ENCODE measurements at regions not wholly inside any gene's neighbourhood (a gene's known extent, or its start where the extent isn't known, plus 50 kb on each side); places are given as distances from the start of the nearest gene placed in this dataset.
"Not testable (repeated sequence)": the region's sequence is repeated elsewhere in the genome, so short reads cannot be mapped to it uniquely, and the experiment has no call there.

DNA sequence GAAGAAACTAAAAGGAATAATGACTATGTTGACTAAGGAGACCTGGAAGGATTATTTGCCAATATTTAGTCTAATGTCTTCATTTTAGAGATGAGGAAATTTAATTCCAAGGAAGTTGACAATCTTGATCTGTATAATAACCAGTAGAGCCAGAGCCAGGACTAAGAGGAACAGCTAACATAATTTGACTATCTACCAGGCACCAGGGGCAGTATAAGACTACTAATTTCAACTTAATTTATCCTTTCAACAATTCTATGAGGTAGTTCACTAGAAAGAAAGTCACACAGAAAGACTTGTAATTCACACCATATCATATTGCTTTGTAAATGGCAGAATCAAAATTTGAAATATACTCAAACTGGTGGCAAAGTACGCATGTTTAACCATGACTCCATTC, 273.0 kb upstream of the STXBP5 start (continued):
- TF ChIP-seq, protein P1, sequence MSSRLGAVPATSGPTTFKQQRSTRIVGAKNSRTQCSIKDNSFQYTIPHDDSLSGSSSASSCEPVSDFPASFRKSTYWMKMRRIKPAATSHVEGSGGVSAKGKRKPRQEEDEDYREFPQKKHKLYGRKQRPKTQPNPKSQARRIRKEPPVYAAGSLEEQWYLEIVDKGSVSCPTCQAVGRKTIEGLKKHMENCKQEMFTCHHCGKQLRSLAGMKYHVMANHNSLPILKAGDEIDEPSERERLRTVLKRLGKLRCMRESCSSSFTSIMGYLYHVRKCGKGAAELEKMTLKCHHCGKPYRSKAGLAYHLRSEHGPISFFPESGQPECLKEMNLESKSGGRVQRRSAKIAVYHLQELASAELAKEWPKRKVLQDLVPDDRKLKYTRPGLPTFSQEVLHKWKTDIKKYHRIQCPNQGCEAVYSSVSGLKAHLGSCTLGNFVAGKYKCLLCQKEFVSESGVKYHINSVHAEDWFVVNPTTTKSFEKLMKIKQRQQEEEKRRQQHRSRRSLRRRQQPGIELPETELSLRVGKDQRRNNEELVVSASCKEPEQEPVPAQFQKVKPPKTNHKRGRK (CRISPR knock-in tag; IDR thresholded peaks at IDR 0.05; ENCODE audit: borderline replicate concordance): no peak

DNA sequence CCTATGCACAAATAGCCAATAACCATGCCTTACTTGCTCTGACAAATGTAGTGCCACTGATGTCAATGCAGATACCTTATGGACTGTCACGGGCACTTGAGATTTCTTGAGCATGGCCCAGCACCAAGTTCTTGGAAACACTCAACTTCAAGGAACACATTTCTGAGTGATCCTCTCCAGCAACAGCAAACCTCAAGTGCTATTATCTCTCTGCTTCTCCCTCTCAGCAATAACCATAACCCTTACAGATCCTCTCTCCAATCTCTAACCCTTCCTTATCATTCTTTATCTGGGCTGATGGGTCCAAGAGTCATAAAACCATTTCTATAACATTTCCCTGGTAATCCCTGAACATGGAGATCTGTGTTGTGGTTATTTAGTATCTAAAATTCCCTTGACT, 266.9 kb upstream of the STXBP5 start:
- H3K27me3 Mint-ChIP-seq (ENCODE audit: low read depth): no peaks in the 10 kb centered on the region
- CTCF ChIA-PET: no interaction called here
- no peak overlapping the region for H3K4me3 Mint-ChIP-seq
- peaks cover 16% of the 10 kb centered on the region for H3K9me3 Mint-ChIP-seq
- ATAC-seq (no peak), DNase-seq (ENCODE audit: low spot score) (no peak)
- H3K4me1 Mint-ChIP-seq: peaks cover 2% of the 10 kb centered on the region; the same call in 1 of the 2 replicates
- POLR2A ChIA-PET: no interaction called here
- TF ChIP-seq CBFB (CRISPR knock-in tag; IDR thresholded peaks at IDR 0.05; ENCODE audit: low read depth) (no peak), NR3C1 (CRISPR knock-in tag; conservative IDR thresholded peaks at IDR 0.05; ENCODE audit: low read depth) (no peak)
- TF ChIP-seq, protein P2, sequence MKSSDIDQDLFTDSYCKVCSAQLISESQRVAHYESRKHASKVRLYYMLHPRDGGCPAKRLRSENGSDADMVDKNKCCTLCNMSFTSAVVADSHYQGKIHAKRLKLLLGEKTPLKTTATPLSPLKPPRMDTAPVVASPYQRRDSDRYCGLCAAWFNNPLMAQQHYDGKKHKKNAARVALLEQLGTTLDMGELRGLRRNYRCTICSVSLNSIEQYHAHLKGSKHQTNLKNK (CRISPR knock-in tag; IDR thresholded peaks at IDR 0.05): no peak
- no peaks in the 10 kb centered on the region for H3K36me3 Mint-ChIP-seq
- H3K27ac Mint-ChIP-seq: no peak overlapping the region

DNA sequence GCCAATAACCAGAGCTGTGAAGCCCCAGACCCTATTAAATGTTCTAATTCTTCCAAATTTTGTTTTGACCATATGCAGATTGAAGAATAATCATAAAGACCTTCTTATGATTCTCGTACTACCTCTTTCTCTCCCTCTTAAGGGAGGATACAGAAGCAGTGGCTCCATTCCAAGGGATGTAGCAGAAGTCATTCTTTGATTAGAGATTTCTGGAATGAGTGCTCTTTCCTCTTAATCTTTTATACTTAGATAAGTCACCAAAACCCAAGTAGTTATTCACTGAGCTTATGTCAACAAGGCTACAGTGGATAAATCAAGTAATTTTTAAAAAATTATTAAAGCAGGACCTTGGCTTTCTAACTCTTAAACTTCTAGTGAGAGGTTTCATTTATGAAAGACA, 266.0 kb upstream of the STXBP5 start:
- DNase-seq (ENCODE audit: low spot score): no peak
- no peak overlapping the region for H3K4me3 Mint-ChIP-seq
- H3K27ac Mint-ChIP-seq: no peak overlapping the region
- peaks cover 2% of the 10 kb centered on the region; the same call in 1 of the 2 replicates for H3K4me1 Mint-ChIP-seq
- no peak for ATAC-seq
- POLR2A ChIA-PET: no interaction called here
- H3K9me3 Mint-ChIP-seq: peaks cover 18% of the 10 kb centered on the region
- no peaks in the 10 kb centered on the region for H3K27me3 Mint-ChIP-seq (ENCODE audit: low read depth)
- TF ChIP-seq, protein P3, sequence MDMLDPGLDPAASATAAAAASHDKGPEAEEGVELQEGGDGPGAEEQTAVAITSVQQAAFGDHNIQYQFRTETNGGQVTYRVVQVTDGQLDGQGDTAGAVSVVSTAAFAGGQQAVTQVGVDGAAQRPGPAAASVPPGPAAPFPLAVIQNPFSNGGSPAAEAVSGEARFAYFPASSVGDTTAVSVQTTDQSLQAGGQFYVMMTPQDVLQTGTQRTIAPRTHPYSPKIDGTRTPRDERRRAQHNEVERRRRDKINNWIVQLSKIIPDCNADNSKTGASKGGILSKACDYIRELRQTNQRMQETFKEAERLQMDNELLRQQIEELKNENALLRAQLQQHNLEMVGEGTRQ (CRISPR knock-in tag; IDR thresholded peaks at IDR 0.05): no peak
- no peak for TF ChIP-seq ZNF263 (CRISPR knock-in tag; IDR thresholded peaks at IDR 0.05; ENCODE audit: low read depth)
- no peak for TF ChIP-seq ZNF219 (CRISPR knock-in tag; IDR thresholded peaks at IDR 0.05; ENCODE audit: borderline replicate concordance)
- no peak for TF ChIP-seq SMAD4 (CRISPR knock-in tag; IDR thresholded peaks at IDR 0.05)
- no peak for TF ChIP-seq CREM (CRISPR knock-in tag; IDR thresholded peaks at IDR 0.05)
- TF ChIP-seq, protein P4, sequence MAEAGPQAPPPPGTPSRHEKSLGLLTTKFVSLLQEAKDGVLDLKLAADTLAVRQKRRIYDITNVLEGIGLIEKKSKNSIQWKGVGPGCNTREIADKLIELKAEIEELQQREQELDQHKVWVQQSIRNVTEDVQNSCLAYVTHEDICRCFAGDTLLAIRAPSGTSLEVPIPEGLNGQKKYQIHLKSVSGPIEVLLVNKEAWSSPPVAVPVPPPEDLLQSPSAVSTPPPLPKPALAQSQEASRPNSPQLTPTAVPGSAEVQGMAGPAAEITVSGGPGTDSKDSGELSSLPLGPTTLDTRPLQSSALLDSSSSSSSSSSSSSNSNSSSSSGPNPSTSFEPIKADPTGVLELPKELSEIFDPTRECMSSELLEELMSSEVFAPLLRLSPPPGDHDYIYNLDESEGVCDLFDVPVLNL (CRISPR knock-in tag; IDR thresholded peaks at IDR 0.05; ENCODE audit: borderline replicate concordance, low read depth): no peak
- no peak for TF ChIP-seq FOXJ3 (CRISPR knock-in tag; IDR thresholded peaks at IDR 0.05; ENCODE audit: borderline replicate concordance)
- TF ChIP-seq ESRRA (CRISPR knock-in tag; IDR thresholded peaks at IDR 0.05; ENCODE audit: borderline replicate concordance): no peak
- CTCF ChIA-PET: no interaction called here
- no peaks in the 10 kb centered on the region; the same call in 1 of the 2 replicates for H3K36me3 Mint-ChIP-seq

DNA sequence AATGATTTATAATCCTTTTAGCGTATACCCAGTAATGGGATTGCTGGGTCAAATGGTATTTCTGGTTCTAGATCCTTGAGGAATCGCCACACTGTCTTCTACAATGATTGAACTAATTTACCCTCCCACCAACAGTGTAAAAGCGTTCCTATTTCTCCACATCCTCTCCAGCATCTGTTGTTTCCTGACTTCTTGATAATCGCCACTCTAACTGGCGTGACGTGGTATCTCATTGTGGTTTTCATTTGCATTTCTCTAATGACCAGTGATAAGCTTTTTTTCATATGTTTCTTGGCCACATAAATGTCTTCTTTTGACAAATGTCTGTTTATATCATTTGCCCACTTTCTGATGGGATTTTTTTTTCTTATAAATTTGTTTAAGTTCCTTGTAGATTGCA, 264.8 kb upstream of the STXBP5 start:
- CTCF ChIA-PET; H3K27ac Mint-ChIP-seq; H3K4me1 Mint-ChIP-seq; H3K36me3 Mint-ChIP-seq; DNase-seq (ENCODE audit: low spot score); H3K4me3 Mint-ChIP-seq; ATAC-seq; H3K27me3 Mint-ChIP-seq (ENCODE audit: low read depth); POLR2A ChIA-PET: not testable (repeated sequence)
- H3K9me3 Mint-ChIP-seq: peaks cover 27% of the 10 kb centered on the region

DNA sequence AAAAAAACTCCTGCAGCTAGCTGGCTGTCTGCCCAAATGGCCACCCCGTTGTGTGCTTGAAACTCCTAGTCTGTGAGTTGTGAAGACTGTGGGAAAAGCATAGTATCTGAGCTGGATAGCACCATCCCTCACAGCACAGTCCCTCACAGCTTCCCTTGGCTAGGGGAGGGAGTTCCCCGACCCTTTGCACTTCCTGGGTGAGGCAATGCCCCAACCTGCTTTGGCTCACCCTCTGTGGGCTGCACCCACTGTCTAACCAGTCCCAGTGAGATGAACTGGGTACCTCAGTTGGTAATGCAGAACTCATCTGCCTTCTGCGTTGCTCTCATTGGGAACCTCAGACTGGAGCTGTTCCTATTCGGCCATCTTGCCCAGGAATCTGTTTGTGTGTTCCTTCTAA, 260.6 kb upstream of the STXBP5 start:
- CTCF ChIA-PET: no interaction called here
- ATAC-seq: no peak
- TF ChIP-seq MXD4 (CRISPR knock-in tag; IDR thresholded peaks at IDR 0.05; ENCODE audit: borderline replicate concordance): no peak
- no peak for TF ChIP-seq ZNF423 (CRISPR knock-in tag; IDR thresholded peaks at IDR 0.05)
- no peak for TF ChIP-seq TEAD4 (CRISPR knock-in tag; IDR thresholded peaks at IDR 0.05)
- TF ChIP-seq, protein P5, sequence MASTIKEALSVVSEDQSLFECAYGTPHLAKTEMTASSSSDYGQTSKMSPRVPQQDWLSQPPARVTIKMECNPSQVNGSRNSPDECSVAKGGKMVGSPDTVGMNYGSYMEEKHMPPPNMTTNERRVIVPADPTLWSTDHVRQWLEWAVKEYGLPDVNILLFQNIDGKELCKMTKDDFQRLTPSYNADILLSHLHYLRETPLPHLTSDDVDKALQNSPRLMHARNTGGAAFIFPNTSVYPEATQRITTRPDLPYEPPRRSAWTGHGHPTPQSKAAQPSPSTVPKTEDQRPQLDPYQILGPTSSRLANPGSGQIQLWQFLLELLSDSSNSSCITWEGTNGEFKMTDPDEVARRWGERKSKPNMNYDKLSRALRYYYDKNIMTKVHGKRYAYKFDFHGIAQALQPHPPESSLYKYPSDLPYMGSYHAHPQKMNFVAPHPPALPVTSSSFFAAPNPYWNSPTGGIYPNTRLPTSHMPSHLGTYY (CRISPR knock-in tag; IDR thresholded peaks at IDR 0.05): no peak
- no peak for TF ChIP-seq TP53 (CRISPR knock-in tag; IDR thresholded peaks at IDR 0.05)
- TF ChIP-seq IRF2 (CRISPR knock-in tag; IDR thresholded peaks at IDR 0.05; ENCODE audit: borderline replicate concordance, low read depth): no peak
- TF ChIP-seq, protein P6, sequence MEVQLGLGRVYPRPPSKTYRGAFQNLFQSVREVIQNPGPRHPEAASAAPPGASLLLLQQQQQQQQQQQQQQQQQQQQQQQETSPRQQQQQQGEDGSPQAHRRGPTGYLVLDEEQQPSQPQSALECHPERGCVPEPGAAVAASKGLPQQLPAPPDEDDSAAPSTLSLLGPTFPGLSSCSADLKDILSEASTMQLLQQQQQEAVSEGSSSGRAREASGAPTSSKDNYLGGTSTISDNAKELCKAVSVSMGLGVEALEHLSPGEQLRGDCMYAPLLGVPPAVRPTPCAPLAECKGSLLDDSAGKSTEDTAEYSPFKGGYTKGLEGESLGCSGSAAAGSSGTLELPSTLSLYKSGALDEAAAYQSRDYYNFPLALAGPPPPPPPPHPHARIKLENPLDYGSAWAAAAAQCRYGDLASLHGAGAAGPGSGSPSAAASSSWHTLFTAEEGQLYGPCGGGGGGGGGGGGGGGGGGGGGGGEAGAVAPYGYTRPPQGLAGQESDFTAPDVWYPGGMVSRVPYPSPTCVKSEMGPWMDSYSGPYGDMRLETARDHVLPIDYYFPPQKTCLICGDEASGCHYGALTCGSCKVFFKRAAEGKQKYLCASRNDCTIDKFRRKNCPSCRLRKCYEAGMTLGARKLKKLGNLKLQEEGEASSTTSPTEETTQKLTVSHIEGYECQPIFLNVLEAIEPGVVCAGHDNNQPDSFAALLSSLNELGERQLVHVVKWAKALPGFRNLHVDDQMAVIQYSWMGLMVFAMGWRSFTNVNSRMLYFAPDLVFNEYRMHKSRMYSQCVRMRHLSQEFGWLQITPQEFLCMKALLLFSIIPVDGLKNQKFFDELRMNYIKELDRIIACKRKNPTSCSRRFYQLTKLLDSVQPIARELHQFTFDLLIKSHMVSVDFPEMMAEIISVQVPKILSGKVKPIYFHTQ (CRISPR knock-in tag; IDR thresholded peaks at IDR 0.05): no peak
- TF ChIP-seq ETV6 (CRISPR knock-in tag; IDR thresholded peaks at IDR 0.05): no peak
- TF ChIP-seq NR2C2 (CRISPR knock-in tag; IDR thresholded peaks at IDR 0.05): no peak
- TF ChIP-seq ZNF263 (CRISPR knock-in tag; IDR thresholded peaks at IDR 0.05; ENCODE audit: low read depth): no peak

More for the DNA sequence above, 260.6 kb upstream of the STXBP5 start:
- Mint-ChIP-seq H3K36me3 (peaks cover 9% of the 10 kb centered on the region), H3K4me3 (no peak overlapping the region), H3K9me3 (peaks cover 40% of the 10 kb centered on the region), H3K27ac (no peak overlapping the region), H3K4me1 (no peaks in the 10 kb centered on the region), H3K27me3 (ENCODE audit: low read depth) (no peaks in the 10 kb centered on the region)
- POLR2A ChIA-PET: no interaction called here
- DNase-seq (ENCODE audit: low spot score): no peak

Data from WTC11 (cell line).